GM12878 (cell line): ENCODE measurements at regions not wholly inside any gene's neighbourhood (a gene's known extent, or its start where the extent isn't known, plus 50 kb on each side); places are given as distances from the start of the nearest gene placed in this dataset.
A peak's percentile ranks its signal among the peaks of the same experiment; 100 is the strongest.

Experiments used
- ATAC-seq: fragments of 200-7000 bp; cut with Tn5 transposase; 3 replicates; pipeline ENCODE4 v1.9.1; 2020; ENCODE audit warnings: mild to moderate bottlenecking, moderate library complexity
- BruUV-seq: library from RNA; stranded (reverse); fragments of 400-500 nt; replicated peaks from 2 replicates; lab custom pipeline; 2021; lab: Mats Ljungman, UMichigan
- CTCF ChIA-PET: fragments of 300-600 bp; sonication (Branson Sonifier 250); formaldehyde crosslinking; extraction: SDS; loops from one replicate; lab custom pipeline; 2021; ENCODE audit warnings: inconsistent platforms; lab: Yijun Ruan, JAX
- POLR2A ChIA-PET: fragments of 350-600 bp; formaldehyde crosslinking; extraction: SDS; loops from one replicate; lab custom pipeline; 2021; ENCODE audit warnings: inconsistent platforms; lab: Charles Lee
- RAD21 ChIA-PET: fragments of 300-600 bp; sonication (Branson Sonifier 250); formaldehyde crosslinking; loops from one replicate; lab custom pipeline; 2023; ENCODE audit warnings: antibody characterized with exemption; ENCODE audit not compliant: unreplicated experiment; lab: Charles Lee
- SMC1A ChIA-PET: fragments of 300-600 bp; sonication (Branson Sonifier 250); formaldehyde crosslinking; loops from one replicate; lab custom pipeline; 2023; ENCODE audit not compliant: unreplicated experiment, uncharacterized antibody; lab: Charles Lee
- DNase-seq: peaks from one replicate; pipeline ENCODE4 v3.0.0-alpha.2; 2011; ENCODE audit warnings: low read depth, low spot score
- FAIRE-seq: peaks from 3 replicates; lab custom pipeline; 2011; peaks lifted over from hg19 to GRCh38; lab: Jason Lieb, UNC
- H2AFZ ChIP-seq: 2 replicates; pipeline ENCODE4 v1.6.0; 2011; ENCODE audit warnings: low read depth, low read length, control low read depth; ENCODE audit not compliant: control insufficient read depth
- H3K27ac ChIP-seq: 2 replicates; pipeline ENCODE4 v1.5.1; 2011; ENCODE audit warnings: control low read depth; ENCODE audit not compliant: control insufficient read depth, insufficient read depth
- H3K27me3 ChIP-seq, 2 experiments: replicated peaks in 1 of 2; 2 replicates each; pipeline versions ENCODE4 v1.6.0 to v1.6.1; 2011; ENCODE audit warnings: low read length in 1 of 2; ENCODE audit not compliant: control insufficient read depth in 2 of 2, insufficient read depth in 2 of 2
- H3K36me3 ChIP-seq, 2 experiments: 2 replicates each; pipeline ENCODE4 v1.5.1; 2011; ENCODE audit warnings: low read length in 1 of 2; ENCODE audit not compliant: control insufficient read depth in 2 of 2, insufficient read depth in 2 of 2
- H3K4me1 ChIP-seq: 2 replicates; pipeline ENCODE4 v1.6.1; 2011; ENCODE audit warnings: mild to moderate bottlenecking, low read length, moderate library complexity, mixed read lengths; ENCODE audit not compliant: control insufficient read depth, insufficient read depth
- H3K4me2 ChIP-seq: 2 replicates; pipeline ENCODE4 v1.6.0; 2011; ENCODE audit warnings: control low read depth; ENCODE audit not compliant: control insufficient read depth, insufficient read depth
- H3K4me3 ChIP-seq: fragments of 200-600 bp; sonication (generic); 2 replicates; pipeline ENCODE4 v1.5.1; 2016
- H3K79me2 ChIP-seq: 2 replicates; pipeline ENCODE4 v1.6.0; 2011; ENCODE audit warnings: low read length; ENCODE audit not compliant: control insufficient read depth, insufficient read depth
- H3K9ac ChIP-seq: 2 replicates; pipeline ENCODE4 v1.8.0; 2011; ENCODE audit warnings: low read length, control low read depth, mixed read lengths; ENCODE audit not compliant: control insufficient read depth, insufficient read depth
- H3K9me3 ChIP-seq: replicated peaks from 3 replicates; pipeline ENCODE4 v1.5.1; 2011; ENCODE audit warnings: mild to moderate bottlenecking, low read length; ENCODE audit not compliant: control insufficient read depth, insufficient read depth
- H4K20me1 ChIP-seq: 2 replicates; pipeline ENCODE4 v1.6.0; 2011; ENCODE audit not compliant: control insufficient read depth, insufficient read depth
- EED ChIP-seq: sonication (generic); IDR thresholded peaks from 2 replicates; pipeline ENCODE4 v1.6.1; 2016; ENCODE audit warnings: antibody characterized with exemption, low read depth
- SUZ12 ChIP-seq: fragments of 200-600 bp; sonication (generic); IDR thresholded peaks from one replicate; pipeline ENCODE4 v1.6.1; 2018; ENCODE audit warnings: antibody characterized with exemption, mild to moderate bottlenecking; ENCODE audit not compliant: unreplicated experiment
- WGBS: methylation state at CpG from one replicate; pipeline ENCODE4 v1.1.6; 2016; ENCODE audit warnings: low lambda C conversion rate; ENCODE audit not compliant: insufficient replicate concordance, insufficient coverage; ENCODE audit errors: missing lambda C conversion rate; 5-methylcytosine and 5-hydroxymethylcytosine counted together
- in situ Hi-C: fragments of 300-500 bp; cut with MboI; formaldehyde crosslinking; loops from 9 replicates; pipeline ENCODE4 v1.14.3; 2018; ENCODE audit warnings: mixed read lengths
- intact Hi-C: fragments of 100-400 bp; cut with micrococcal nuclease; formaldehyde crosslinking; loops from one replicate; pipeline ENCODE4 v1.14.2; 2022; ENCODE audit not compliant: unreplicated experiment

DNA sequence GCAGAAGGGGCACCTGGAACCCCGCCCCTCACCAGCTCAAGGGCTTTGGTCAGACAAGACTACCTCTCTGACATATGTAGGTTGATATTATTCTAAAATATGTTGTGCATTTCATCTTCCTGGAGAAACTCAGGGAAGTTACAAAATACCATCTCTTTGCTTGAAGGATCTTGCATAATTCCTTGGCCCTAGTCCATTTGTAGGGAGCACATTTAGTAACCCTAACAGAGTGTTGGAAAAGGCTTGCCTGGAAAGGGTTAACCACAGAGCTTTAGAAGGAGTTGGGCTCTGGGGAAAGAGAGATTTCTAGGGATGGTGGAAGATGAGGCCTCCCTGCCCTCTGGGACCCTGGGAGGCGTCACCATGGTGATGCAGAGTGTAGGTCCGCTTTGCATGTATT lies 143.0 kb upstream of the SLC1A4 start:
- H4K20me1 ChIP-seq: no peaks in the 10 kb centered on the region
- FAIRE-seq (no peak), DNase-seq (no peak), ATAC-seq (no peak)
- POLR2A ChIA-PET: no interaction called here
- H3K4me1 ChIP-seq: peaks cover 11% of the 10 kb centered on the region
- CTCF ChIA-PET: interaction anchor here (1.1 kb wide), 1 partner anchor 360 kb away, joined by 3 read pairs; no protein-coding TSS in a partner anchor
- in situ Hi-C loops: no loop called here
- no peaks in the 10 kb centered on the region for H3K27me3 ChIP-seq
- RAD21 ChIA-PET: no interaction called here
- intact Hi-C loops: no loop called here
- no peaks in the 10 kb centered on the region for H3K36me3 ChIP-seq
- no peak overlapping the region for H3K4me3 ChIP-seq
- no peak overlapping the region for H3K27ac ChIP-seq
- no peak overlapping the region for H3K4me2 ChIP-seq
- H3K79me2 ChIP-seq: no peaks in the 10 kb centered on the region
- no TSS peak for BruUV-seq
- 71% methylated on average over 3 of the region's 3 CpGs for WGBS
- no peaks in the 10 kb centered on the region for H3K9me3 ChIP-seq
- SMC1A ChIA-PET: no interaction called here
- no peak overlapping the region for H3K9ac ChIP-seq
- TF ChIP-seq EED: no peak
- no peak overlapping the region for H2AFZ ChIP-seq

DNA sequence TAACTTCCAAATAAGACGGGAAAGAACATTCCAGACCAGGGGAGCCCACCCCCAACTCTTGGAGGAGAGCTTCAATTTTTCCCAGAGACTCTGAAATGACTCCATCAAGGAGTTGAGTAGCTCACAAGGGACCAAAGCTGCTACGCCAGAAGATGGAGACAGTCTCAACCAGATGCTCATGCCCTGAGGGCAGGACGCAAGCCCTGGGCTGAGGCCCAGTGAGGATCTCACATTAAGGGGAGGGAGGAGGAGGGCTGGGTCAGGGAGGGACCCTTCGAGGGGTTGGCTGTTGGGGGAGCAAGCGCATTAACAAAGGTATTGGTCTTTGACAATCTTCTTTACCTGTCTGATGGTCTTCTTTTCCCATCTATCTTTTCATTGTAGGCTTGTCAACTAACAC lies 141.3 kb upstream of the SLC1A4 start:
- H2AFZ ChIP-seq: no peak overlapping the region
- H3K4me2 ChIP-seq: no peak overlapping the region
- peak; percentile 7 for FAIRE-seq
- ChIA-PET POLR2A (no interaction called here), CTCF (interaction anchor here (1.1 to 1.5 kb wide), 8 partner anchors 8 to 264 kb away, joined by 3 to 9 read pairs (median 3); no protein-coding TSS in a partner anchor), SMC1A (interaction anchor here (0.6 to 5.3 kb wide), 10 partner anchors 8 to 241 kb away, joined by 3 to 32 read pairs (median 5); no protein-coding TSS in a partner anchor), RAD21 (interaction anchor here (1.1 to 1.6 kb wide), 2 partner anchors 10 to 16 kb away, joined by 3 to 9 read pairs; no protein-coding TSS in a partner anchor)
- TF ChIP-seq SUZ12: no peak
- no peak overlapping the region for H3K4me3 ChIP-seq
- no peaks in the 10 kb centered on the region for H3K27me3 ChIP-seq
- 94% methylated on average over 5 of the region's 5 CpGs for WGBS
- no peak for ATAC-seq
- H4K20me1 ChIP-seq: no peaks in the 10 kb centered on the region
- no peak overlapping the region for H3K27ac ChIP-seq
- in situ Hi-C loops: no loop called here
- no TSS peak for BruUV-seq
- no peaks in the 10 kb centered on the region for H3K36me3 ChIP-seq
- H3K79me2 ChIP-seq: no peaks in the 10 kb centered on the region
- H3K9ac ChIP-seq: no peak overlapping the region
- DNase-seq: no peak
- H3K4me1 ChIP-seq: peaks cover 3% of the 10 kb centered on the region
- no peaks in the 10 kb centered on the region for H3K9me3 ChIP-seq
- intact Hi-C loops: no loop called here
